Mesothelial cell of epicardium (in vitro differentiated cells): ENCODE measurements at regions not wholly inside any gene's neighbourhood (a gene's known extent, or its start where the extent isn't known, plus 50 kb on each side); places are given as distances from the start of the nearest gene placed in this dataset.

Experiments
- DNase-seq, 2 experiments: peaks; one replicate each; pipeline ENCODE4 v3.0.0; 2021; ENCODE audit warnings: low spot score in 2 of 2; ENCODE audit not compliant: unreplicated experiment in 2 of 2
- H3K27ac Mint-ChIP-seq: 2 replicates; pipeline ENCODE4 v1.8.0; 2021; ENCODE audit warnings: mixed read lengths
- H3K27me3 Mint-ChIP-seq: 2 replicates; pipeline ENCODE4 v1.8.0; 2021; ENCODE audit warnings: low read depth, mixed read lengths
- H3K36me3 Mint-ChIP-seq: 2 replicates; pipeline ENCODE4 v1.8.0; 2021; ENCODE audit warnings: mixed read lengths
- H3K4me1 Mint-ChIP-seq: 2 replicates; pipeline ENCODE4 v1.8.0; 2021; ENCODE audit warnings: mixed read lengths
- H3K4me3 Mint-ChIP-seq: 2 replicates; pipeline ENCODE4 v1.8.0; 2021; ENCODE audit warnings: mild to moderate bottlenecking, moderate library complexity, mixed read lengths
- H3K9me3 Mint-ChIP-seq: 2 replicates; pipeline ENCODE4 v1.8.0; 2021; ENCODE audit warnings: mixed read lengths
- CTCF ChIP-seq: fragments of 200-600 bp; sonication (generic); IDR thresholded peaks from one replicate; pipeline ENCODE4 v1.5.0; 2021; ENCODE audit warnings: antibody characterized with exemption; ENCODE audit not compliant: unreplicated experiment

DNA sequence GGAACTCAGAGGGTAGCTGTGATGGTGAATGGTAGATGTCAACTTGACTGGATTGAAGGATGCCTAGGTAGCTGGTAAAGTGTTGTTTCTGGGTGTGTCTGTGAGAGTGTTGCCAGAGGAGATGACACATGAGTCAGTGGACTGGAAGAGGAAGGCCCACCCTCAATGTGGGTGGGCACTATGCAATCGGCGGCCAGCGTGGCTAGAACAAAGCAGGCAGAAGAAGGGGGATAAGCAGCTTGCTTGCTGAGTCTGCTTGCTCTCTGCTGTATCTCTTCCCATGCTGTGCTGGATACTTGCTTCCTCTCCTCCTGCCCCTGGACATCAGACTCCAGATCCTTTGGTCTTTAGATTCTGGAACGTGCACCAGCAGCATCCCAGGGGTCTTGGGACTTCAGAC, 128.1 kb downstream of the AIPL1 start:
- H3K27me3 Mint-ChIP-seq, result peaks cover 20% of the 10 kb centered on the region
- no peaks in the 10 kb centered on the region for H3K36me3 Mint-ChIP-seq
- H3K4me3 Mint-ChIP-seq, result no peak overlapping the region
- no peak overlapping the region for H3K27ac Mint-ChIP-seq
- H3K4me1 Mint-ChIP-seq, result no peaks in the 10 kb centered on the region
- H3K9me3 Mint-ChIP-seq, result no peaks in the 10 kb centered on the region
- no peak for DNase-seq
- no peak for TF ChIP-seq CTCF

- TF ChIP-seq CTCF, result no peak
- peaks cover 21% of the 10 kb centered on the region for H3K27me3 Mint-ChIP-seq
- no peaks in the 10 kb centered on the region for H3K36me3 Mint-ChIP-seq
- H3K27ac Mint-ChIP-seq, result no peak overlapping the region
- no peak overlapping the region for H3K4me3 Mint-ChIP-seq
- H3K9me3 Mint-ChIP-seq, result no peaks in the 10 kb centered on the region
- H3K4me1 Mint-ChIP-seq, result no peaks in the 10 kb centered on the region
- no peak for DNase-seq
Observed at GRCh38 chr17:6305613-6306360, 129.1 kb downstream of the AIPL1 start.

GRCh38 chr17:6304894-6305612, 129.9 kb downstream of the AIPL1 start:
- Mint-ChIP-seq H3K27me3 (peaks cover 21% of the 10 kb centered on the region), H3K4me1 (no peaks in the 10 kb centered on the region), H3K9me3 (no peaks in the 10 kb centered on the region), H3K36me3 (no peaks in the 10 kb centered on the region), H3K4me3 (no peak overlapping the region), H3K27ac (no peak overlapping the region)
- TF ChIP-seq CTCF, result no peak
- DNase-seq, result no peak

GRCh38 chr17:6303664-6304063, 131.3 kb downstream of the AIPL1 start:
- no peak overlapping the region for H3K27ac Mint-ChIP-seq
- DNase-seq, result peak; percentile 44 to 74

DNA sequence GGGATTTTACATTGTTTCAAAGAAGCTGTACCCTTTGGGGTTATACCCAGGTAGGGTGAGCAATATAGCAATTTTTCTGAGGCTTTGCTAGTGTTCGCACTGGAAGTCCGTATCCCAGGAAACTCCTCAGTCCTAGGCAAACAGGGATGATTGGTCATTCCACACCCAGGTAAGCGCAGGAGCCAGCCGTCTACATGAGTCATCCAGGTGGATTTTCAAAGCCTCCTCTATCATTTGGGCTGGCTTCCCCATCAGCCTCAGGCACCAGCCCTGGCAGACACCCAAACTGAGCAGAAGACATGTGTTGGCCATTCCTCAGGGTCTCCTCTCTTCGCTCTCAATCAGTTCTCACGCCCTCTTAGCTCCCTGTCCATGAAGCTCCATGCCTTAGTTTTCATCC, 135.6 kb downstream of the AIPL1 start:
- no peaks in the 10 kb centered on the region for H3K4me1 Mint-ChIP-seq
- H3K27ac Mint-ChIP-seq, result no peak overlapping the region
- H3K9me3 Mint-ChIP-seq, result no peaks in the 10 kb centered on the region
- H3K4me3 Mint-ChIP-seq, result no peak overlapping the region
- H3K27me3 Mint-ChIP-seq, result peaks cover 24% of the 10 kb centered on the region
- no peaks in the 10 kb centered on the region for H3K36me3 Mint-ChIP-seq
- TF ChIP-seq CTCF, result no peak
- no peak for DNase-seq

More at GRCh38 chr17:6303664-6304063, 131.3 kb downstream of the AIPL1 start:
- Mint-ChIP-seq H3K4me3 (no peak overlapping the region), H3K27me3 (peaks cover 24% of the 10 kb centered on the region), H3K36me3 (no peaks in the 10 kb centered on the region), H3K4me1 (no peaks in the 10 kb centered on the region), H3K9me3 (no peaks in the 10 kb centered on the region)
- TF ChIP-seq CTCF, result no peak
